ENCODE measurements at regions not wholly inside any gene's neighbourhood (a gene's known extent, or its start where the extent isn't known, plus 50 kb on each side); places are given as distances from the start of the nearest gene placed in this dataset.

DNA sequence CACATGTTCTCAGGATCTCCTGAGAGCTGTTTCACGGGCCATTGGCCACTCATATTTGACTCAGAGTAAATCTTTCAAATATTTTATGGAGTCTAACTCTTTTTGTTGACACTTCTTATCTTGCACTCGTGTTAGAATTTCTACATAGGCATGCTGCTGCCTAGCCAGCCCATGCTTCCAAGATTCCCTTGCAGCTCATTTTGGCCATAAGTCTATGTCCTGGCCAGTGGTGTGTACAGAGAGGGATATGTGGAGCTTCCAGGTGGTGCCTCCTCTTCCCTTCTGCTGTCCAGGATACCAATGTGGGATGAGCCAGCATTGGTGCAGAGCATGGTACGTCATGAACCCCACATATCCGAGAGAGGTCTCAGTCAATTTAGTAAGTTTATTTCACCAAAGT is 522.6 kb downstream of the QKI start:
- TF ChIP-seq RAD21 (IDR thresholded peaks at IDR 0.05; ENCODE audit: low read depth) = no peak
- no peak for TF ChIP-seq ZNF274 (IDR thresholded peaks at IDR 0.05; ENCODE audit: low read depth, low read length)
- TF ChIP-seq, protein P1, sequence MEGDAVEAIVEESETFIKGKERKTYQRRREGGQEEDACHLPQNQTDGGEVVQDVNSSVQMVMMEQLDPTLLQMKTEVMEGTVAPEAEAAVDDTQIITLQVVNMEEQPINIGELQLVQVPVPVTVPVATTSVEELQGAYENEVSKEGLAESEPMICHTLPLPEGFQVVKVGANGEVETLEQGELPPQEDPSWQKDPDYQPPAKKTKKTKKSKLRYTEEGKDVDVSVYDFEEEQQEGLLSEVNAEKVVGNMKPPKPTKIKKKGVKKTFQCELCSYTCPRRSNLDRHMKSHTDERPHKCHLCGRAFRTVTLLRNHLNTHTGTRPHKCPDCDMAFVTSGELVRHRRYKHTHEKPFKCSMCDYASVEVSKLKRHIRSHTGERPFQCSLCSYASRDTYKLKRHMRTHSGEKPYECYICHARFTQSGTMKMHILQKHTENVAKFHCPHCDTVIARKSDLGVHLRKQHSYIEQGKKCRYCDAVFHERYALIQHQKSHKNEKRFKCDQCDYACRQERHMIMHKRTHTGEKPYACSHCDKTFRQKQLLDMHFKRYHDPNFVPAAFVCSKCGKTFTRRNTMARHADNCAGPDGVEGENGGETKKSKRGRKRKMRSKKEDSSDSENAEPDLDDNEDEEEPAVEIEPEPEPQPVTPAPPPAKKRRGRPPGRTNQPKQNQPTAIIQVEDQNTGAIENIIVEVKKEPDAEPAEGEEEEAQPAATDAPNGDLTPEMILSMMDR (IDR thresholded peaks at IDR 0.05 in 2 of 3, conservative IDR thresholded peaks at IDR 0.05 in 1 of 3; ENCODE audit: borderline replicate concordance in 1 of 3, insufficient read depth in 1 of 3, low read depth in 2 of 3, low read length in 2 of 3) = no peak
- no peak for TF ChIP-seq POLR2AphosphoS5 (IDR thresholded peaks at IDR 0.05; ENCODE audit: low read depth, low read length)
- no peak for TF ChIP-seq EZH2phosphoT487 (IDR thresholded peaks at IDR 0.05; ENCODE audit: borderline replicate concordance)
- no peak for TF ChIP-seq POLR2A (IDR thresholded peaks at IDR 0.05; ENCODE audit: borderline replicate concordance, extremely low read depth, insufficient read depth, insufficient read length)
- TF ChIP-seq SIN3A (IDR thresholded peaks at IDR 0.05; ENCODE audit: low read depth) = no peak
- TF ChIP-seq EZH2 (IDR thresholded peaks at IDR 0.05) = no peak
